OCI-LY3 (cell line): ENCODE measurements at regions not wholly inside any gene's neighbourhood (a gene's known extent, or its start where the extent isn't known, plus 50 kb on each side); places are given as distances from the start of the nearest gene placed in this dataset.
"Not testable (repeated sequence)": the region's sequence is repeated elsewhere in the genome, so short reads cannot be mapped to it uniquely, and the experiment has no call there.

Source experiments
- CTCF ChIP-seq: fragments of 200-600, 300-600 bp; sonication (generic); IDR thresholded peaks from 2 replicates; pipeline ENCODE4 v1.5.1; 2014; ENCODE audit warnings: antibody characterized with exemption, low read length, low read depth
- EZH2phosphoT487 ChIP-seq: fragments of 200-600 bp; shearing (Covaris generic); IDR thresholded peaks from 2 replicates; pipeline ENCODE4 v1.6.1; 2018; ENCODE audit warnings: antibody characterized with exemption, mixed run types, low read depth

GRCh38 chr22:12595724-12596123 is 2932.3 kb upstream of the OR11H1 start:
- not testable (repeated sequence) for TF ChIP-seq CTCF, EZH2phosphoT487
